ENCODE measurements at regions not wholly inside any gene's neighbourhood (a gene's known extent, or its start where the extent isn't known, plus 50 kb on each side); places are given as distances from the start of the nearest gene placed in this dataset.

DNA sequence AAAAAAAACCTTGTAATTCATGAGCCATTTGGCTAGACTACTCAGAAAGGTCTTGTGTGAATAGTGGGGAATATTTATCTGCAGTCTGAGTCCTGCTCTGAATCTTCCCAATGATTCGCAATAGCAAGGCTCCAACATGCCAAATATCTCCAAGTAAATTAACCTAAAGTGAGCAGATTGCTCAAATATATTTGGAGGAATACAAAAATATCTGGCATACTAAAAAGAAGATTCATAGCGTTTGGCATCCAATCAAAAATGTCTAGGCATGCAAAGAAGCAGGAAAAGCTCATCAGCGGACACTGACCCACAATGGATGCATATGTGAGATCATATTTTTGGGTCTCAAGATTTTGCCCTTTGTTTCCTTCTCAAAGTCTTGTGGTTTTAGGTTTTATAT is 800.9 kb downstream of the NLGN4Y start:
- no peak for TF ChIP-seq CTCF (IDR thresholded peaks at IDR 0.05)
- no peak for TF ChIP-seq POLR2A (IDR thresholded peaks at IDR 0.05)

Measured in upper lobe of left lung (tissue), 4 donors.